HG03469 (cell line): ENCODE measurements at regions not wholly inside any gene's neighbourhood (a gene's known extent, or its start where the extent isn't known, plus 50 kb on each side); places are given as distances from the start of the nearest gene placed in this dataset.
"Not testable (repeated sequence)": the region's sequence is repeated elsewhere in the genome, so short reads cannot be mapped to it uniquely, and the experiment has no call there.

Experiments used
- ATAC-seq: cut with Tn5 transposase; IDR thresholded peaks from one replicate; pipeline ENCODE4 v1.9.1; 2021; ENCODE audit warnings: mild to moderate bottlenecking, moderate library complexity, moderate number of reproducible peaks; ENCODE audit not compliant: unreplicated experiment

GRCh38 chr10:91080776-91081175, 139.7 kb upstream of the PCGF5 start:
- ATAC-seq = no peak

GRCh38 chr10:91082447-91082846, 138.0 kb upstream of the PCGF5 start:
- ATAC-seq = no peak

- no peak for ATAC-seq
Measured at GRCh38 chr10:91088300-91089140, 131.9 kb upstream of the PCGF5 start.

GRCh38 chr10:91090761-91091529, 129.5 kb upstream of the PCGF5 start:
- ATAC-seq = no peak

GRCh38 chr10:91091780-91092179, 128.7 kb upstream of the PCGF5 start:
- ATAC-seq = no peak

- ATAC-seq = no peak
Measured at GRCh38 chr10:91096274-91096673, 124.2 kb upstream of the PCGF5 start.

- no peak for ATAC-seq
Measured at GRCh38 chr10:91097313-91097712, 123.2 kb upstream of the PCGF5 start.

- ATAC-seq = not testable (repeated sequence)
Measured at GRCh38 chr10:91098021-91098420, 122.4 kb upstream of the PCGF5 start.

GRCh38 chr10:91103384-91104192, 116.9 kb upstream of the PCGF5 start:
- peak; percentile 58 for ATAC-seq

GRCh38 chr10:91104193-91105041, 116.0 kb upstream of the PCGF5 start:
- no peak for ATAC-seq

GRCh38 chr10:91105269-91105668, 115.2 kb upstream of the PCGF5 start:
- no peak for ATAC-seq

- ATAC-seq = no peak
Measured at GRCh38 chr10:91108820-91109219, 111.6 kb upstream of the PCGF5 start.

GRCh38 chr10:91111060-91111459, 109.4 kb upstream of the PCGF5 start:
- no peak for ATAC-seq

GRCh38 chr10:91115618-91116390, 104.7 kb upstream of the PCGF5 start:
- ATAC-seq = no peak

GRCh38 chr10:91117505-91117904, 103.0 kb upstream of the PCGF5 start:
- no peak for ATAC-seq

- no peak for ATAC-seq
Measured at GRCh38 chr10:91120348-91120747, 100.1 kb upstream of the PCGF5 start.

- ATAC-seq = no peak
Measured at GRCh38 chr10:91123261-91123660, 97.2 kb upstream of the PCGF5 start.

- no peak for ATAC-seq
Measured at GRCh38 chr10:91124016-91124415, 96.4 kb upstream of the PCGF5 start.

- no peak for ATAC-seq
Measured at GRCh38 chr10:91126471-91126870, 94.0 kb upstream of the PCGF5 start.
